HT-29 (cell line): ENCODE measurements at regions not wholly inside any gene's neighbourhood (a gene's known extent, or its start where the extent isn't known, plus 50 kb on each side); places are given as distances from the start of the nearest gene placed in this dataset.
A peak's percentile ranks its signal among the peaks of the same experiment; 100 is the strongest.
"Not testable (repeated sequence)": the region's sequence is repeated elsewhere in the genome, so short reads cannot be mapped to it uniquely, and the experiment has no call there.

Experiments used
- DNase-seq: peaks from one replicate; pipeline ENCODE4 v3.0.0-alpha.2; 2015; ENCODE audit warnings: low spot score

DNA sequence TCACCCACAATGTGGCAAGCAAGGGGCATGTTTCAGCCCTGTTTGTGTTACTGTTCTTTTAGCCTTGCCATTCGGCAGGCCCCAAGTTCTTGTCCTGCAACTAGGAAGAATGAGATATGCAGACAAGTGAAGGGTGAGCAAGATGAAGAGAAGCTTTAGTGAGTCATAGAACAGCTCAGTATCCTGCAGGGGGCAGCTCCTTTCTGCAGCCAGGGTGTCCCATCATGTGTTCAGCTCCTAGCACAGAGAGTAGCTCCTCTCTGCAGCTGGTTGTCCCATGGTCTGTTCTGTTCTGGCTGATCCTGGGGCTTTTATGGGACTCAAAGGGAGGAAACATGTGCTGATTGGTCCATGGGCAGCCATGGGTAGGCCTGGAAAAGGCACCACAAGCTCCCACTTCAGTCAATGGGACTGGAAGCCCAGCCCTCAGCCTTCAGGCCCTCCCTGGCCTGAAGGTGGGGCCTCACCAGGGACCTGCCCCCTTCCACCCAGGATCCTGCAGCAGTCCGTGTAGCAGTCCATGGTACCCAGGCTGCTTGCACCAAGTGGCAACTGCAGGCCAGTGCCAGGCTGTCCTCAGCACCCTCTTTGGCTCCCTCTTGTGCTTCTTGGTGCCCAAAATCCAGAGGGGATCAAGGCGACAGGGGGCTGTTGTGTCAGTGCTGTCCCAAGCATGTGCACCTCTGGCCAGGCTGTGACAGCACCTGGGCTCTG lies 326.4 kb downstream of the NR4A2 start:
- DNase-seq, result peak; percentile 23

DNA sequence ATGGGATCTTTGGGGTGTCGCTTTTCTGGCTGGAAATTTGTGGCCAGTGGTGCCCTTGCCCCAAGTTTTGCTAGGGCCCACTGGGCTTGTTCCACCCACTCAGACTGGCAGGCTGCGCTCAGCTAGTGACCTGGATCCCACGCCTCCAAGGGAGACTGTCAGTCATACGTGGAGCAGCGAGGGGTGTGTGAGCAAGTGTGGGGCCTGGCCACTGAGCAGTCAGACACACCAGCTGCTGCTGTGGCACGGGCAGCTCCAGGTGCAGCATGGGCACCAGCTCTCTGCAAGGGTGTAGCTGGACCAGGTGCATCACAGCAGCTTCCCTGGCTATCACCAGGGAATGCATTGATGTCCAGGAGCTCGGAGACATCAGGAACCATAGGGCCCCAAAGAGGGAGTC lies 327.0 kb downstream of the NR4A2 start:
- no peak for DNase-seq

DNA sequence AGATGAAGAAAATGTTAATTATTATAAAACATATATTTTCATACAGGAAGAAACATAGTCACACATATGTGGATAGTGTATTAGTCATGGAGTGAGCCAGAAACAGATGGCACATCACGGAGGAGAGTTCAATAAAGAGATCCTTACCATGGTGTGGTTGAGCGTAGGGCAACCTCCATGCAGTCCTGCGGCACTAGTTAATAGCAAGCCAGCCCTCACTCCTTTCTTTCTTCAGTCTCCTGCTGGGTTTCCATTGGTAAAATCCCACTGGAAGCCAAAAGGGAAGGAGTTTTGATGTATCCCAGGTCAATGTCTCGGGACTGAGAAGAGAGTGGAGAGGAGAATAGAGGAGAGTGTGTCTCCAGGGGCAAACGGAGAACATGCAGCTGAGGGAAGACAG lies 328.1 kb downstream of the NR4A2 start:
- DNase-seq, result no peak

DNA sequence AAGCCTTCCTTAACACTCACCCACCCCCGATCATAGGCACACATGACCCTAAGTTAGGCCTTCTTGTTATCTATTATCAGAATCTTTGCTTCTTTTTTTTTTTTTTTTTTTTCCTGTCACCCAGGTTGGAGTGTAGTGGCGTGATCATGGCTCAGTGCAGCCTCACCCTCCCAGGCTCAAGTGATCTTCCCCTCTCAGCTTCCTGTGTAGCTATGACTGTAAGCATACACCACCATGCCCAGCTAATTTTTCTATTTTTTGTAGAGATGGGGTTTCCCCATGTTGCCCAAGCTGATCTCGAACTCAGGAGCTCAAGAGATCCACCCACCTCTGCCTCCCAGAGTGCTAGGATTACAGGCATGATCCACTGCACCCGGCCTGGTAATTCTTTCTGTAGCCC lies 328.7 kb downstream of the NR4A2 start:
- DNase-seq, result no peak

DNA sequence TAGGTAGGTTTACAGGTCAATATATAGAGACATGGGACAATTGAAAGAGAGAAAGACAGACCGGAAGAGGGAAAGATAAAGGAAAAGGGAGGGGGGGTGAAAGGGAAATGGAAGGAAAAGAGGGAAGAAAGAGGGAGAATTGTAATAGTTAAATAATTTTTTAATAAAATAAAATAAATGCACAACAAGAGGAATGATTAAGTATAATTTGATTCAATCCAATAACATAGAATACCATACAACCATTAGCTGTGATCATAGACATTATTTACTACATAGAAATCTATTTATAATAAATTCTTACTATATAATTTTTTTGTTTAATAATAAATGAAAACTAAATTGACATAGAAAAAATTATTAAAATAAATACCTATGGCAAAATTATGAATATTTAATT lies 330.7 kb downstream of the NR4A2 start:
- DNase-seq, result no peak

DNA sequence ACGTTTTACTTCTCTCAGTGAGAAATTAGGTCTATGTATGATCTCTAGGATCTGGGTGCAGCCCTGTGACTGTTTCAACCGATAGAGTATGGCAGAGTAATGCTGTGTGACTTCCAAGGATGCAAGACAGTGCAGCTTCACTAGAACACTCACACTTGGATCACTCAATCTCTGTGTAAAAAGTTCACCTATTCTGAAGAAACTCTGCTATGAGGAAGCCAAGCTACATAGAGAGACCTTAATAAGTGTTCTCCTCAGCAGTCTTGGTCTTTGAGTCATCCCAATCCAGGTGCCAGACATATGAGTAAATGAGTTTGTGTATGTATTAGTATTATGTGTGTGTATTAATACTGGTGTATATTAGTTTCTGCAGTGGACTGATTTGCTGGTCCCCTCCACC lies 335.0 kb downstream of the NR4A2 start:
- no peak for DNase-seq

DNA sequence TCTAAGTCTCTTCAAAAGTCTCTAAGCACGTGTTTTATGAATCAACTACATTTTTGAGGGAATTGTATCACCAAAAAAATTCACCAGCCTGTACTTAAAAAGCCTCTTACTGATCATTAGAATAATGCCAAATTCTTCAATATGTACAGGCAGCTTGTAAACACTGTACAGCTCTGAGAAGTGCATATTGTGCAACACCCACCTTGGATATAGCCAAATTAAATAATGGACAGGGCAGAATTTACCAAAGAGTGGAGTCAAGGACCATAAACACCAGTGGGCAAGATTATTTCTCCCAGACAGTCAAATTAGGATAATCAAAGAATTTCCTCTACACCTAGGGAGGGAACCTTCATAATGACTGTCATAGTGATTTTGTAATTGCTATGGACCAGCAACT lies 338.2 kb downstream of the NR4A2 start:
- DNase-seq, result no peak

DNA sequence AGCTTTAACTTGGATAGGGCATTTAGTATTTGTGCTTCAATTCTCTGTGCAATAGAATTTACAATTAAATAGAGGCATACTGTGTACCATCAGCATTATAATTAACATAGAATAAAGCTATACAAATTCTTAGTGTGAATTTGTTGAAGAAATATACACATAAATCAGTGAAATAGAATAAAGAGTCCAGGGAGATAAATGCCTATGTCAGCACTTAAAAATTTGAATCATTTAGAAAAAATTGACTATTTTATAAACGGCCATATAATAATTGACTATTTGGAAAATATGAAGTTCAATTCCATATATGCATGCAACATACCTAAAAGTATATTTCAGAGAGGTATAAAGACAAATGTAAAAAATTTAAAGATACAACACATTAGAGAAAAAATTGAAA lies 348.7 kb downstream of the NR4A2 start:
- no peak for DNase-seq

DNA sequence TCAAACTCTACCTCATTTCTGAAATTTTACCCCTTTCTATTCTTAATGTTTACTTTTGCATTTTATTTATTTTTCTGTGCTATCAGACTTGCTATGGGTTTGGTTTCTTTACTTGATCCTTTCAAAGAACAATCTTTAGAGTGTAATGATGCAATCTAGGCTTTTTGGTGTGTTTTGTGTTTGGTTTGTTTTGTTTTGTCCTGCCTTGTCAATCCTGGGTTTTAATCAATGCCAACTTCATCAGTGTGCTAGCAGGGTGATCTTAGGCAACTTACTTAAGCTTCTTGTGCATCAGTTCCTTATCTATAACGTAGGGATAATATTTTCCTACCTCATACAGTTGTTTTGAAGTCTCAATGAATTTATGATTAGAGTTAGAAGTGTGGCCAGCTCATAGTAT lies 350.4 kb downstream of the NR4A2 start:
- no peak for DNase-seq

DNA sequence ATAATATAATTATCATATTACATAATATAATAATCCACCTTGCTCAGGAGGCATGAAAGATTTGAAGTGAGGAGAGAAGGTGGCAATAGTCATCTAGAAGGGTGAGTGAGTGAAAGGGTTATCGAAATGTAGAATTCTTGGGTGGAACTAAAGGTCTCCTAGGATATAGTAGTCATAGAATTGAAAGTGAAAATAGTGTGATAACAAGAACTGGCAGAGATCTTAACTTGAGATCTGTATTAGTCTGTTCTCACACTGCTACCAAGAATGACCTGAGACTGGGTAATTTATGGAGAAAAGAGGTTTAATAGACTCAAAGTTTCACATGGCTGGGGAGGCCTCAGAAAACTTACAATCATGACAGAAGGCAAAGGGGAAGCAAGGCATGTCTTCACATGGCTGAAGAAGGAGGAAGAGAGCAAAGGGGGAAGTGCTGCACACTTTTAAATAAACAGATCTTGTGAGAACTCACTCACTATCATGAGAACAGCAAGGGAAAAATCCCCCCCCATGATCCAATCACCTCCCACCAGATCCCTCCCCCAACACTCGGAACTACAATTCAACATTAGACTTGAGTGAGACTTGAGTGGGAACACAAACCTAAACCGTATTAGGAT lies 351.5 kb downstream of the NR4A2 start:
- DNase-seq, result no peak

DNA sequence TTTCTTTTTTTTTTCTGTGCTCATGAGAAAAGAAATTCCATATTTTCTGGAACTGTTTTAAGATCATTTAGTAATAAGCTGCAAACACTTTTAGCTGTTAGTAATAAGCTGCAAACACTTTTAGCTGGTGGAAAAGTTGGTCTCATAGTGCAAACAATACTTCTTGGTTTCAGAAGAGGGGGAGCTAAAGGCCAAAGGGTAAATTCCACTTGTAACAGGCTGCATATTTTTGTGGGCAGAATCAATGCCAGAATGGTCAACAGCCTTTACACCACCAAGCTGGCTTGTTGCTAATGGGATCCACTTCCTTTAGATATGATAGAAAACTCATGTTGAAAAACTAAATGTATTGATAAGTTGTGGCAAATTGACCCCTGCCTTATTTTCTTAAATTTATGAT lies 356.8 kb downstream of the NR4A2 start:
- DNase-seq, result no peak

DNA sequence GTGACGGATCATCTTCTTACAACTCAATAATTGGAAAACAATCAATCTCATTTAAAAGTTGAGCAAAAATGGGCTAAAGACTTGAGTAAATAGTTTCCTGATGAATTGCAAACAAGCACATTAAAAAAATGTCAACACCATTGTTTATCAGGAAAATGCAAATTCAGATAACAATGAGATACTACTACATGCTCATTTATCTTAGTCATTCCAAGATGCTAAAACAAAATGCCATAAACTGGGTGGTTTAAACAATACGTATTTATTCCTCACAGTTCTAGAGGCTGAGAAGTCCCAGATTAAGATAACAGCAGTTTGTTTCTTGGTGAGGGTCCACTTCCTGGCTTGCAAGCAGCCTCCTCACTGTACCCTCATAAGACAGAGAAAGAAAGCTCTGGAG lies 359.6 kb downstream of the NR4A2 start:
- DNase-seq, result no peak

DNA sequence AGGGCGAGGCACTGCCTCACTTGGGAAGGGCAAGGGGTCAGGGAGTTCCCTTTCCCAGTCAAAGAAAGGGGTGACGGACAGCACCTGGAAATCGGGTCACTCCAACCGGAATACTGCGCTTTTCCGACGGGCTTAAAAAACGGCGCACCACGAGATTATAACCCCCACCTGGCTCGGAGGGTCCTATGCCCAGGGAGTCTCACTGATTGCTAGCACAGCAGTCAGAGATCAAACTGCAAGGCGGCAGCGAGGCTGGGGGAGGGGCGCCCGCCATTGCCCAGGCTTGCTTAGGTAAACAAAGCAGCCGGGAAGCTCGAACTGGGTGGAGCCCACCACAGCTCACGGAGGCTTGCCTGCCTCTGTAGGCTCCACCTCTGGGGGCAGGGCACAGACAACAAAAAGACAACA lies 366.5 kb downstream of the NR4A2 start:
- not testable (repeated sequence) for DNase-seq

DNA sequence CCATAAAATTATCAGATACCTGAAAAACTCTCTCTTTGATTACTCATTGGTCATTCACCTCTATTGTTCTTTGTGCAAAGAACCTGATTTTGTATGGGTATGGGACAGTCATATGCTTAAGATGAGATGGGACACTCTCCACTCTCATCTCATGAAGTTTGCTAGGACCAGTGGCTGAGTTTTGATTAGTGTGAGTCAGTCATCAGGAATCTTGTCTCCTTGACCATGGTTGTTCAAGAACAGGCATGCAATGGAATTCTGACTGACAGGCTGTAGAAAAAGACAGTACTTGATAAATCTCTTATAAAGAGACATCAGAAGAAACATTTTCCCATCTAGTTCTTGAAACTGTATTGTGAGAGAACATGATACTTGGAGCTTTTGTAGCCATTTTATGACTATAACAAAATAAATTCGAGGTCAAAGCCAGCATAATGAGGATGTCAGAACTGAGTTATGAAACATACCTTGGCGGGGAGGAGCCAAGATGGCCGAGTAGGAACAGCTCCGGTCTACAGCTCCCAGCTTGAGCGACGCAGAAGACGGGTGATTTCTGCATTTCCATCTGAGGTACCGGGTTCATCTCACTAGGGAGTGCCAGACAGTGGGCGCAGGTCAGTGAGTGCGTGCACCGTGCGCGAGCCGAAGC lies 367.0 kb downstream of the NR4A2 start:
- peak; percentile 2 for DNase-seq

DNA sequence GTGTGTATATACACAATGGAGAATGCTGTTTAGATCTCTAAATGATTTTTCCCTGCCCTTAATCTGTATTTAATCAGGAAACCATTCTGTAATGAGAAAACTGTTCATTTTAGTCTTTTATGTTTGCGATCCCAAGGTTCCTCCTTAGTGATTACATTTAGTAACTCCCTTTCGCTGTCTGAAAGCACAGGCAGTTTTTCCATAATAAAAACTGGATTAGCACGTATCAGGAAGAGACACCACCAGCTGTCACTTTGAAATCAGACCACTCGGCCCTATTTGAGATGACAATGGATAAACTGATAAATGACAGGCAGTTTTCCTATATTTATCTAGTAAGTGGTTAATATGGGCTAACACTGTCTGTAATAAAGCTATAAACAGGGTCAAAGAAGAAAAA lies 370.9 kb downstream of the NR4A2 start:
- DNase-seq, result no peak

DNA sequence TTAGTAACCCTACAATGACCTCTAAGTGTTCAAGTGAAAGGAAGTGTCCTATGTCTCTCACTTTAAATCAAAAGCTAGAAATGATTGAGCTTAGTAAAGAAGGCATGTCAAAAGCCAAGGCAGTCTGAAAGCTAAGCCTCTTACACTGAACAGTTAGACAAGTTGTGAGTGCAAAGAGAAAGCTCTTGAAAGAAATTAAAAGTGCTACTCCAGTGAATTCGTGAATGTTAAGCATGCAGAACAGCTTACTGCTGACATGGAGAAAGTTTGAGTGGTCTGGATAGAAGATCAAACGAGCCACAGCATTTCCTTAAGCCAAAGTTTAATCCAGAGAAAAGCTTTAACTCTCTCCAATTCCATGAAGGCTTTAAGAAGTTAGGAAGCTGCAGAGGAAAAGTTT lies 373.7 kb downstream of the NR4A2 start:
- no peak for DNase-seq

DNA sequence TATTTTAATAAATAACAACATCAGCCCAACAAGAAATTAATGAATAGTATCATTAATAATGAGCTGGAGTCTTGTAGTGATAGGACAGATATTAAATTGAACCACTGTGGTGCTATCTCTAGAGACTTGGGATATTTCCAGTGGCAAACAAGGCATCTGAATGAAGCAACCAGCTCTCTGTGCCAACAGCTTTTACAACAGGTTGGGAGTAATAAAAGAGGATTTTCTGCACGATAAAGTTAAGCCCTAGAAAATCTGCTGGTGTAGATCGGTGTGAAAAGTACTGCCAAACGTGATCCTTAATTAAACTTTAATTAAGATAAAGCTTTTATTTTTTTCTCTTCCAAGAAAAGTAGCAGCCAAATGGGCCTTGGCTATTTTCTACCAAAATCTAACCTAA lies 385.5 kb downstream of the NR4A2 start:
- DNase-seq, result no peak

DNA sequence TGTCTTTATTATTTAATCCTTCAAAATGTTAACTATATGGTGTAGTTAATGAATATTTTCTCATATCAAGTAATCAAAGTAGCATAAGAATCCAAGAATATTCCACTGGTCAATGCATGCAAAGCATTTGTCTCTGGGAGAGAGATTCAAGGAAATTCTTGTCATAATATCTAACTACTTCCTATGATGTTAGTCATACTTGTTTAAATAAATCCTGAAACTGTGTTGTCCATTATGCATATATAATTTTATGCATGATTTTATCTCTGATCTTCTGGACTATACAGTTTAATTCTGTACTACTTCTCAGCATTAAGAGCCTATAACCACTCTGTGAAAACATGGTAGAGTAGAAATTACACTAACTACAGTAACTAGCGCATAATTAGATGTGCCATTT lies 388.3 kb downstream of the NR4A2 start:
- DNase-seq, result no peak

DNA sequence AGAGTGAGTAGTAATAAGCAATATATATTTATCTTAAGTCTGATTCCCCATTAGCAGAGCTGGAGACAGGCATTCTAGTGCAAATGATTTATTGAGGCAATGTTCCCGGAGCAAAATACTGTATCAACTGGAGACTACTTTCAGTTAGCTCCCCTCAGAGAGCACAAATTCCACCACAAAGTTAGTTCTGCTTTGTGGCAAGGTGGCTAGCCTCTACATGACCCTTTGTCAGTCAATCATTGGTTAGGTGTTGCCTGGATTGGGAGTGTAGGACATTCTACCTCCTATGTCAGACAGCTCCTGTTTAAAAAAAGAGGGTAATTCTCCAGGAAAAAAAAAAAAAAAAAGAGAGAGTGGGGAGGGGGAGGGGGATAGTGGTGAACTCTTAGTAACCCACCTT lies 402.2 kb downstream of the NR4A2 start:
- no peak for DNase-seq

DNA sequence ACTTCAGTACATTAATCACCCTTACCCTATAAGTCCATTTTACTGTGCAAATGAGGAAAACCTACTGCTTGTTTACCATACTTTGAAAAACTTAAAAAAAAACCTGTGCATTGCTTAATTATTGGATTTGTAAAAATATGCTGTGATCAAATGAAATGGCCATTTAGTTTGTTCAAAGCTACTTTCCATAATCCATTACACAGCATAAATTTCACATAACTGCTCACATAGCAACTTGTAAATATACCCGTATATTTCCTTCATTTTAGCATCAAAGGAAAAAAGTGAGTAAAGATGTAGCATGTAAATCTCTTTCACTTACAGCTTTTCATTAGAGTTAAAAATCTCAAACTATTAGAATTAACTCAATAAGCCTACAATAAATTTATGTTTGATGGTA lies 415.1 kb downstream of the NR4A2 start:
- no peak for DNase-seq

DNA sequence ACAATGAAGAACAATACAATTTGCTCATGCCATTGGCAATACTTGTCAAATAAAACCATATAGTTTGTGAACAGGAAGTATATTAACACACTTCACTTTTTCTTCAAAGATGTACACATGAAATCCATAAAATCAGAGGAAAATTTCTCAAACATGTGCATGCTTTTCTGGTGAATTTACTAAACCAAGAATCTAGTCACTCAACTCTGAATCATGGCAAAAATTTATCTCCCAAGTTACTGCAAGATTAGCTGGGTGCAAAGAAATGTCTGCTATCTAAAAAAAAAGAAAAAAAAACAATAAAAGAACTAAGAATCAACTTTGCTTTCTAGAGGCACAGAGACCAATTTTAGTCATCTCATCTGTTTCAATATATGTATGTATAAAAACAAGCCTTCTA lies 419.2 kb downstream of the NR4A2 start:
- no peak for DNase-seq

DNA sequence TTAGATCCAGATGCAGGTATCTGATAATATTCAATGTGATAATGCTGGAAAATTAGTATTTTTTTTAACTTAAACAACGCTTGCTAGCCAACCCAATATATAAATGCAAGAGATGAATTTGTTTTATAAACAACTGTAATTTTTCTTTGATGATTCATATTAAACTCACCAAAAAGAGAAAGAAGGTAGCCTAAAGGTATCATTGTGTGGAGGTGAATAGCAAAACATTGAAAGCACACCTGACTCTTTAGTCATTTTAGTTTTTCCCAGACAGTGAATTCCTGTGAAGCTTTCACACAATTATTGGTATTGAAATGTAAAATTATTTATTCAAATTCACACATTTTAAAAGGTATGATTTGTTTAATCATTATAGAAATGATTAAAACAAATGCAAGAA lies 424.0 kb downstream of the NR4A2 start:
- no peak for DNase-seq

DNA sequence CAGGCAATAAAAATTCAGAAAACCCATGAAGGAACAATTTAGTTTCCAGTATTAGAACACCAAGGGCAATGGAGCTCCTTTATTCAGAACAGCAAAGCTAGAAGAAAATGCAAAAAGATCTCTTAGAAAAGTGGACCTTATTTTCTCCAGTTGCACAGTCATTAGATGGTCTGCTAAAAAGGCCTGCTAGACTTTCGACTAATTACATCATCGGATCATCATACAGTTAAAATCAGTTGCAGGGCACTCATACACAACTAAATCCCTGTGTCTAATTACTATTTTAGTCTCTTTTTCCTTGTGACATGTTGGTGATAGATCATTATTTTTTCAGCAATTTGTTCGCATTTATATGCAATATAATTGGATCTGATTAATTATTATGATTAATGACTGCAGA lies 425.3 kb downstream of the NR4A2 start:
- DNase-seq, result no peak
